ENCODE measurements at regions not wholly inside any gene's neighbourhood (a gene's known extent, or its start where the extent isn't known, plus 50 kb on each side); places are given as distances from the start of the nearest gene placed in this dataset.

DNA sequence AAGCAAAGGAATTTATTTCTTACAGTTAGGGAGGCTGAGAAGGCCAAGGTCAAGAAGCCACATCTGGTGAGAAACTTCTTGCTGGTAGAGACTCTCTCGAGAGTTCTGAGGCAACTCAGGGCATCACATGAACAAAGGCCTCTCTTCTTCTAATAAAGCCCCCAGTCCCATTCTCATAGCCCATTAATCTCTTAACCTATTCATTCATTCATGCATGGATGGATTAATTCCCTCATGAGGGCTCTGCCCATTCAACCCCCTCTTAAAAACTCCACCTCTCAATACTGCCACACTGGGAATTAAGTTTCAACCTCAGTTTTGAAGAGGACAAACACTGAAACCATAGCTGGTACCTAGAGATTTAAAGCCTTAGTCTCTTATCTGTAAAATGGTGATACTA is 217.9 kb upstream of the SPTLC3 start:
- Histone ChIP-seq H2AFZ (ENCODE audit: low read length) (no peak overlapping the region), H3K27me3 (ENCODE audit: control insufficient read depth, insufficient read depth, low read length) (no peaks in the 10 kb centered on the region), H3K4me1 (ENCODE audit: control insufficient read depth, extremely low read depth, insufficient read depth, low read length) (no peaks in the 10 kb centered on the region), H3K27ac (ENCODE audit: insufficient read depth, low read length) (no peak overlapping the region), H3K9ac (ENCODE audit: insufficient read depth, low read length) (no peak overlapping the region), H4K20me1 (ENCODE audit: control insufficient read depth, extremely low read depth, insufficient read depth, low read length) (no peaks in the 10 kb centered on the region), H3K4me3 (replicated peaks in 1 of 4; ENCODE audit: control extremely low read depth in 1 of 4, insufficient read depth in 1 of 4, low read depth in 3 of 4, low read length in 4 of 4) (no peak overlapping the region), H3K9me3 (ENCODE audit: control insufficient read depth, insufficient read depth, low read depth, low read length) (no peaks in the 10 kb centered on the region), H3K36me3 (ENCODE audit: control insufficient read depth, insufficient read depth, low read length) (no peaks in the 10 kb centered on the region), H3K79me2 (ENCODE audit: control insufficient read depth, insufficient read depth, low read length) (no peaks in the 10 kb centered on the region), H3K4me2 (ENCODE audit: extremely low read depth, insufficient read depth, low read length) (no peak overlapping the region)
- DNase-seq (ENCODE audit: low read depth in 2 of 2): no peak
- TF ChIP-seq EZH2 (IDR thresholded peaks at IDR 0.05; ENCODE audit: low read length, missing control alignments): no peak
- TF ChIP-seq, protein P1, sequence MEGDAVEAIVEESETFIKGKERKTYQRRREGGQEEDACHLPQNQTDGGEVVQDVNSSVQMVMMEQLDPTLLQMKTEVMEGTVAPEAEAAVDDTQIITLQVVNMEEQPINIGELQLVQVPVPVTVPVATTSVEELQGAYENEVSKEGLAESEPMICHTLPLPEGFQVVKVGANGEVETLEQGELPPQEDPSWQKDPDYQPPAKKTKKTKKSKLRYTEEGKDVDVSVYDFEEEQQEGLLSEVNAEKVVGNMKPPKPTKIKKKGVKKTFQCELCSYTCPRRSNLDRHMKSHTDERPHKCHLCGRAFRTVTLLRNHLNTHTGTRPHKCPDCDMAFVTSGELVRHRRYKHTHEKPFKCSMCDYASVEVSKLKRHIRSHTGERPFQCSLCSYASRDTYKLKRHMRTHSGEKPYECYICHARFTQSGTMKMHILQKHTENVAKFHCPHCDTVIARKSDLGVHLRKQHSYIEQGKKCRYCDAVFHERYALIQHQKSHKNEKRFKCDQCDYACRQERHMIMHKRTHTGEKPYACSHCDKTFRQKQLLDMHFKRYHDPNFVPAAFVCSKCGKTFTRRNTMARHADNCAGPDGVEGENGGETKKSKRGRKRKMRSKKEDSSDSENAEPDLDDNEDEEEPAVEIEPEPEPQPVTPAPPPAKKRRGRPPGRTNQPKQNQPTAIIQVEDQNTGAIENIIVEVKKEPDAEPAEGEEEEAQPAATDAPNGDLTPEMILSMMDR (conservative IDR thresholded peaks at IDR 0.05 in 1 of 2, IDR thresholded peaks at IDR 0.05 in 1 of 2; ENCODE audit: low read depth in 1 of 2, low read length in 2 of 2): no peak

DNA sequence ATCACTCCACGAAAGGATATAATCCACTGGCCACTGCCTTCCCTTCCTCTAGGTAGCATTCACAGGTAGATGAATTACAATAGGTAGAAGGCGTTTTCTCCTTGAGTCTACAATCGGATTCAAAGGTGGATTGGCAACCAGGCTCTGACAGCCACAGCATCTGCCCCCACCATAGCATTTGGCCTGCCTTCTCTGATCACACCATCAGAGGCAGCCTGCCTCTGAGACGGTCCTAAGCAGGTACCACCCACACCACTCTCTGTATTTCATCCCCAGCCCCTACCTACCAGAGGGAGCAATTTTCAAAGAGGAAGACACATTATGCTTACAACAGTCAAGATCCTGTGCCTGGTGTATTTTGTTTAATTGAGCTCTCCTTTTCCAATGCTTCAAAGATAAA is 210.5 kb upstream of the SPTLC3 start:
- H2AFZ ChIP-seq (ENCODE audit: low read length): no peak overlapping the region
- no peaks in the 10 kb centered on the region for H3K9me3 ChIP-seq (ENCODE audit: control insufficient read depth, insufficient read depth, low read depth, low read length)
- no peak overlapping the region for H3K4me2 ChIP-seq (ENCODE audit: extremely low read depth, insufficient read depth, low read length)
- H3K9ac ChIP-seq (ENCODE audit: insufficient read depth, low read length): no peak overlapping the region
- H3K27ac ChIP-seq (ENCODE audit: insufficient read depth, low read length): no peak overlapping the region
- H3K4me3 ChIP-seq (replicated peaks in 1 of 4; ENCODE audit: control extremely low read depth in 1 of 4, insufficient read depth in 1 of 4, low read depth in 3 of 4, low read length in 4 of 4): no peak overlapping the region
- H3K4me1 ChIP-seq (ENCODE audit: control insufficient read depth, extremely low read depth, insufficient read depth, low read length): no peaks in the 10 kb centered on the region
- H4K20me1 ChIP-seq (ENCODE audit: control insufficient read depth, extremely low read depth, insufficient read depth, low read length): no peaks in the 10 kb centered on the region
- TF ChIP-seq EZH2 (IDR thresholded peaks at IDR 0.05; ENCODE audit: low read length, missing control alignments): no peak
- TF ChIP-seq, protein P1 (conservative IDR thresholded peaks at IDR 0.05 in 1 of 2, IDR thresholded peaks at IDR 0.05 in 1 of 2; ENCODE audit: low read depth in 1 of 2, low read length in 2 of 2): no peak
- H3K79me2 ChIP-seq (ENCODE audit: control insufficient read depth, insufficient read depth, low read length): no peaks in the 10 kb centered on the region
- DNase-seq (ENCODE audit: low read depth in 2 of 2): no peak
- no peaks in the 10 kb centered on the region for H3K36me3 ChIP-seq (ENCODE audit: control insufficient read depth, insufficient read depth, low read length)
- no peaks in the 10 kb centered on the region for H3K27me3 ChIP-seq (ENCODE audit: control insufficient read depth, insufficient read depth, low read length)

DNA sequence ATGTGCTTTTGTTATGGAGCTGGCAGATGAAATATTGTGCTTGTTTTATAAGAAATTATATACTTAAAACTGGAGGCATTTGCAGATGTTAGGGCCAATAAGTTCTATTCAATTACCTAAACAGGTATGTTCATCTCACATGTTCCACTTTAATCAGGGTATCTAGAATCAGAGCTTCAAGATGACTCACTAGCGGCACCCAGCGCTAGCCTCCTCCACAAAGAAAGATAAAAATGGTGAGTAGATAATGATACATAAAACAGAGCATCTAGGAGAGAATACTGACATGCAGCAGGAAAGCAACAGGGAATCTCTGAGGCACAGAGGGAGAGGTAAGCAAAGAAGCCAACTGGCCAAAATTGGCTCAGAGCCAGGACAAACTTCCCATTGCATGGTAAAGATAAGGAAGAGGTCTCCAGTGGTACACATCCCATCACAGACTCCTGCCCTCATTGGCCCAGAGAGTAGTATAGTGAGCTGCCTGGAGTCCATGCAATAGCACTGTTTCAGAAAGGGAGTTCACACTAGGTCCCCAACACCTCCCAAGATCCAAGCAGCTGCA is 200.7 kb upstream of the SPTLC3 start:
- Histone ChIP-seq H3K9me3 (ENCODE audit: control insufficient read depth, insufficient read depth, low read depth, low read length) (no peaks in the 10 kb centered on the region), H3K4me1 (ENCODE audit: control insufficient read depth, extremely low read depth, insufficient read depth, low read length) (no peaks in the 10 kb centered on the region), H3K36me3 (ENCODE audit: control insufficient read depth, insufficient read depth, low read length) (no peaks in the 10 kb centered on the region), H3K79me2 (ENCODE audit: control insufficient read depth, insufficient read depth, low read length) (no peaks in the 10 kb centered on the region), H2AFZ (ENCODE audit: low read length) (no peak overlapping the region), H3K27ac (ENCODE audit: insufficient read depth, low read length) (no peak overlapping the region), H3K4me3 (replicated peaks in 1 of 4; ENCODE audit: control extremely low read depth in 1 of 4, insufficient read depth in 1 of 4, low read depth in 3 of 4, low read length in 4 of 4) (no peak overlapping the region), H3K27me3 (ENCODE audit: control insufficient read depth, insufficient read depth, low read length) (no peaks in the 10 kb centered on the region), H4K20me1 (ENCODE audit: control insufficient read depth, extremely low read depth, insufficient read depth, low read length) (no peaks in the 10 kb centered on the region), H3K4me2 (ENCODE audit: extremely low read depth, insufficient read depth, low read length) (no peak overlapping the region), H3K9ac (ENCODE audit: insufficient read depth, low read length) (no peak overlapping the region)
- no peak for TF ChIP-seq EZH2 (IDR thresholded peaks at IDR 0.05; ENCODE audit: low read length, missing control alignments)
- TF ChIP-seq, protein P1 (conservative IDR thresholded peaks at IDR 0.05 in 1 of 2, IDR thresholded peaks at IDR 0.05 in 1 of 2; ENCODE audit: low read depth in 1 of 2, low read length in 2 of 2): no peak
- DNase-seq (ENCODE audit: low read depth in 2 of 2): no peak
